Panc1 (cell line): ENCODE measurements at regions not wholly inside any gene's neighbourhood (a gene's known extent, or its start where the extent isn't known, plus 50 kb on each side); places are given as distances from the start of the nearest gene placed in this dataset.
"Not testable (repeated sequence)": the region's sequence is repeated elsewhere in the genome, so short reads cannot be mapped to it uniquely, and the experiment has no call there.

ENCODE experiments used
- ATAC-seq: fragments of 200-7000 bp; cut with Tn5 transposase; 2 replicates; pipeline ENCODE4 v1.9.1; 2020; ENCODE audit warnings: mild to moderate bottlenecking, moderate library complexity
- BruUV-seq: library from RNA; stranded (reverse); fragments of 400-500 nt; replicated peaks from 2 replicates; lab custom pipeline; 2021; lab: Mats Ljungman, UMichigan
- CTCF ChIA-PET: fragments of 300-600 bp; sonication (Branson Sonifier 250); formaldehyde crosslinking; loops from one replicate; lab custom pipeline; 2022; ENCODE audit warnings: antibody characterized with exemption; lab: Charles Lee
- POLR2A ChIA-PET: fragments of 300-600 bp; sonication (Branson Sonifier 250); formaldehyde crosslinking; loops from one replicate; lab custom pipeline; 2022; ENCODE audit warnings: antibody characterized with exemption; lab: Charles Lee
- DNase-seq: peaks from one replicate; pipeline ENCODE4 v3.0.0-alpha.2; 2010; ENCODE audit warnings: low read depth, low spot score
- H3K27ac ChIP-seq: 2 replicates; pipeline ENCODE4 v1.5.1; 2011; ENCODE audit warnings: mild to moderate bottlenecking, low read length, inconsistent platforms
- H3K27me3 ChIP-seq: fragments of 200-500 bp; sonication (Bioruptor generic); 2 replicates; pipeline ENCODE4 v1.6.0; 2014; ENCODE audit warnings: low read length, inconsistent platforms; ENCODE audit not compliant: control insufficient read depth, insufficient read depth
- H3K36me3 ChIP-seq: fragments of 200-500 bp; sonication (Bioruptor generic); 2 replicates; pipeline ENCODE4 v1.5.1; 2014; ENCODE audit warnings: inconsistent platforms, mild to moderate bottlenecking, low read length, moderate library complexity; ENCODE audit not compliant: control insufficient read depth, insufficient read depth
- H3K4me1 ChIP-seq: 2 replicates; pipeline ENCODE4 v1.5.1; 2011; ENCODE audit warnings: inconsistent platforms, mild to moderate bottlenecking, low read length, moderate library complexity; ENCODE audit not compliant: control insufficient read depth, insufficient read depth
- H3K4me3 ChIP-seq, 2 experiments: 2 replicates each; pipeline ENCODE4 v1.5.1; 2011 to 2012; ENCODE audit warnings: low read depth in 2 of 2, low read length in 2 of 2, mild to moderate bottlenecking in 2 of 2, inconsistent platforms in 1 of 2, moderate library complexity in 1 of 2
- H3K9me3 ChIP-seq: fragments of 200-500 bp; sonication (Bioruptor generic); 2 replicates; pipeline ENCODE4 v1.5.1; 2014; ENCODE audit warnings: low read depth, mild to moderate bottlenecking, inconsistent platforms, low read length, moderate library complexity; ENCODE audit not compliant: control insufficient read depth, insufficient read depth
- CTCF ChIP-seq: fragments of 450-650 bp; IDR thresholded peaks from 2 replicates; pipeline ENCODE4 v1.5.1; 2017; ENCODE audit warnings: mild to moderate bottlenecking
- POLR2AphosphoS5 ChIP-seq: IDR thresholded peaks from 2 replicates; pipeline ENCODE4 v1.6.1; 2012; ENCODE audit warnings: mild to moderate bottlenecking, low read depth, low read length, moderate library complexity
- REST ChIP-seq, 2 experiments: IDR thresholded peaks; 2 replicates each; pipeline ENCODE4 v1.6.1; 2011 to 2012; ENCODE audit warnings: low read depth in 2 of 2, control low read depth in 1 of 2, low read length in 1 of 2, mild to moderate bottlenecking in 1 of 2, moderate library complexity in 1 of 2; ENCODE audit not compliant: insufficient read depth in 1 of 2
- SIN3A ChIP-seq: IDR thresholded peaks from 2 replicates; pipeline ENCODE4 v1.6.1; 2012; ENCODE audit warnings: low read depth, mild to moderate bottlenecking, low read length, moderate library complexity, borderline replicate concordance; ENCODE audit not compliant: insufficient read depth
- TCF7L2 ChIP-seq: IDR thresholded peaks from 2 replicates; pipeline ENCODE4 v1.6.1; 2011; ENCODE audit warnings: mild to moderate bottlenecking, low read depth, low read length, inconsistent platforms
- in situ Hi-C: cut with HindIII; loops from 2 replicates; pipeline ENCODE4 v1.10.0; 2016; ENCODE audit warnings: low sequenced_read_pairs, low pct_unique_long_range_greater_than_20kb
- intact Hi-C: fragments of 100-400 bp; cut with micrococcal nuclease; formaldehyde crosslinking; loops from one replicate; pipeline ENCODE4 v1.10.0; 2022; ENCODE audit not compliant: unreplicated experiment

DNA sequence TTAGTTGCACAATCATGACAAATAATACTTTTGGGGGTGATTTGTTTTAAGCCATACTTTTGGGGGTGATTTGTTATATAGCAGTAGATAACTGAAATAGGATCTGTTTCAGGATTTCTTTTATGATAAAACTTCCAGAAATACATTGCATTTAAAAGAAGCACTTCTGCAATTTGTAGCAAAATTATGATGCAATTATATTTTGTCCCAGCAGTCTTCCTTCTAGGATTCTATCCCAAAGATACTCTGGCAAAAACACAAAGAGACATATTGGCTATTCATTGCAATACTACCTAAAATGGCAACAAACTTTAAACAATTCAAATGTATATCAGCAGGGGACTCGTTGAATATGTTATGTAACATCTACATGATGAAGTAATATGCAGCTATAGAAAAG lies 78.9 kb upstream of the ANKRD28 start:
- no TSS peak for BruUV-seq
- intact Hi-C loops (no loop called here), in situ Hi-C loops (no loop called here)
- ATAC-seq (no peak), DNase-seq (no peak)
- TF ChIP-seq CTCF = no peak
- no peak for TF ChIP-seq SIN3A
- no peak overlapping the region for H3K27ac ChIP-seq
- H3K9me3 ChIP-seq = no peaks in the 10 kb centered on the region
- no peak overlapping the region for H3K4me3 ChIP-seq
- H3K27me3 ChIP-seq = no peaks in the 10 kb centered on the region
- CTCF ChIA-PET = no interaction called here
- no peaks in the 10 kb centered on the region for H3K36me3 ChIP-seq
- no peaks in the 10 kb centered on the region for H3K4me1 ChIP-seq
- POLR2A ChIA-PET = no interaction called here

DNA sequence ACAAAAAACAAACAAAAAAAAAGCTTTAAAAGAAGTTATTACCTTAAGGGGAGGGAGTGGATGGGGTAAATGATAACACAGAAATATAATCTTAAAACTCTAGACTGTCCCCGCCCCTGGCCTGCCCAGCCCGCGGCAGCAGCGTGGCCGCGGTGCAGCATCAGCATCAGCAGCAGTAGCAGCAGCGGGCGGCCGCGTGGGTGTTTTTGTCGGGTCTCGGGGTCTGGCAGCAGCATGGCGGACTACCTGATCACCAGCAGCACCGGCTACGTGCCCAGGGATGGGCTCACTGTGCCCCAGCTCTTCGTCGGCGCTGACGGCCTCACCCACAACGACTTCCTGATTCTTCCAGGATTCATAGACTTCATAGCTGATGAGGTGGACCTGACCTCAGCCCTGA lies 80.0 kb upstream of the ANKRD28 start:
- Histone ChIP-seq H3K4me3 (no peak overlapping the region), H3K27ac (no peak overlapping the region)

GRCh38 chr3:15879787-15880186 lies 82.0 kb upstream of the ANKRD28 start:
- intact Hi-C loops, DNase-seq, H3K27ac ChIP-seq, H3K36me3 ChIP-seq, H3K9me3 ChIP-seq, CTCF ChIA-PET, H3K4me1 ChIP-seq, in situ Hi-C loops, POLR2A ChIA-PET, ATAC-seq, H3K4me3 ChIP-seq, BruUV-seq, H3K27me3 ChIP-seq: not testable (repeated sequence)

More for the DNA sequence above, 80.0 kb upstream of the ANKRD28 start:
- in situ Hi-C loops = no loop called here
- CTCF ChIA-PET = no interaction called here
- H3K9me3 ChIP-seq = no peaks in the 10 kb centered on the region
- H3K4me1 ChIP-seq = no peaks in the 10 kb centered on the region
- intact Hi-C loops = no loop called here
- ATAC-seq (no peak), DNase-seq (no peak)
- TF ChIP-seq POLR2AphosphoS5 = no peak
- BruUV-seq = no TSS peak
- no peaks in the 10 kb centered on the region for H3K36me3 ChIP-seq
- POLR2A ChIA-PET = no interaction called here
- no peaks in the 10 kb centered on the region for H3K27me3 ChIP-seq

DNA sequence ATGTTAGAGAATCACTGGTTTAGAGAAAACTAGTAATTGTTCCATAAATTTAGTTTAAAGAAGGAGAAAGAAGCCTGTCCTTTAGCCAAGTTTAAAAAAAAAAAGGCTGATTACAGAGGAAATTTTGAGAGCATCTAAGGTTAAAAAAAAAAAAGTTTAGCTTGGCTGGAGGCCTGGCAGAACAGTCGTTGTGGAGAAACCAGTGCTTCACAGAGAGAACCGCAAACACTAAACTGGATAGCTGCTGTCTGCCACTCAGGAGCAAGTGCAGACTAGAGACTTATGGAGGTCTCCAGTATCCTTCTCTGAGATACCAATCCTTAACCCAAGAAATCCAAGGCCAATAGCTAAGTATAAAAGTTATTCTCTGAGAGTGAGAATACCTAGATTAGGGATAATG lies 84.8 kb upstream of the ANKRD28 start:
- in situ Hi-C loops = no loop called here
- H3K9me3 ChIP-seq = no peaks in the 10 kb centered on the region

More for the DNA sequence above, 84.8 kb upstream of the ANKRD28 start:
- intact Hi-C loops = no loop called here
- DNase-seq = no peak
- ATAC-seq = no peak
- Histone ChIP-seq H3K4me1 (no peaks in the 10 kb centered on the region), H3K4me3 (no peak overlapping the region), H3K27me3 (no peaks in the 10 kb centered on the region), H3K27ac (no peak overlapping the region), H3K36me3 (no peaks in the 10 kb centered on the region)
- no TSS peak for BruUV-seq
- ChIA-PET CTCF (no interaction called here), POLR2A (no interaction called here)
- no peak for TF ChIP-seq POLR2AphosphoS5
- no peak for TF ChIP-seq REST (IDR thresholded peaks at IDR 0.05; ENCODE audit: insufficient read depth in 1 of 2, low read depth in 2 of 2, low read length in 1 of 2)
- no peak for TF ChIP-seq TCF7L2
- no peak for TF ChIP-seq SIN3A
- no peak for TF ChIP-seq CTCF
